NCI-H460 (cell line): ENCODE measurements at regions not wholly inside any gene's neighbourhood (a gene's known extent, or its start where the extent isn't known, plus 50 kb on each side); places are given as distances from the start of the nearest gene placed in this dataset.
A peak's percentile ranks its signal among the peaks of the same experiment; 100 is the strongest.

ENCODE experiments used
- DNase-seq: peaks from one replicate; pipeline ENCODE4 v3.0.0-alpha.2; 2016; ENCODE audit warnings: low read depth; ENCODE audit errors: extremely low read depth

GRCh38 chr5:166428264-166428803 is 1863.1 kb upstream of the WWC1 start:
- DNase-seq: no peak

- DNase-seq: no peak
Observed at GRCh38 chr5:166430491-166431319, 1860.7 kb upstream of the WWC1 start.

GRCh38 chr5:166431456-166431855 is 1860.0 kb upstream of the WWC1 start:
- no peak for DNase-seq

GRCh38 chr5:166433679-166434078 is 1857.8 kb upstream of the WWC1 start:
- no peak for DNase-seq

- no peak for DNase-seq
Observed at GRCh38 chr5:166436872-166437271, 1854.6 kb upstream of the WWC1 start.

GRCh38 chr5:166486348-166486747 is 1805.1 kb upstream of the WWC1 start:
- DNase-seq: no peak

GRCh38 chr5:166488560-166488959 is 1802.9 kb upstream of the WWC1 start:
- no peak for DNase-seq

GRCh38 chr5:166493040-166493439 is 1798.4 kb upstream of the WWC1 start:
- DNase-seq: no peak

- DNase-seq: no peak
Observed at GRCh38 chr5:166493612-166494011, 1797.8 kb upstream of the WWC1 start.

- no peak for DNase-seq
Observed at GRCh38 chr5:166497496-166498104, 1793.8 kb upstream of the WWC1 start.

GRCh38 chr5:166499447-166500240 is 1791.8 kb upstream of the WWC1 start:
- no peak for DNase-seq

GRCh38 chr5:166503506-166503905 is 1787.9 kb upstream of the WWC1 start:
- no peak for DNase-seq

- no peak for DNase-seq
Observed at GRCh38 chr5:166505067-166505466, 1786.4 kb upstream of the WWC1 start.

GRCh38 chr5:166505544-166505943 is 1785.9 kb upstream of the WWC1 start:
- DNase-seq: no peak

- no peak for DNase-seq
Observed at GRCh38 chr5:166507810-166508425, 1783.5 kb upstream of the WWC1 start.

GRCh38 chr5:166509085-166509484 is 1782.4 kb upstream of the WWC1 start:
- peak; percentile 24 for DNase-seq

GRCh38 chr5:166517976-166518375 is 1773.5 kb upstream of the WWC1 start:
- DNase-seq: no peak

- DNase-seq: no peak
Observed at GRCh38 chr5:166523206-166523605, 1768.2 kb upstream of the WWC1 start.

- no peak for DNase-seq
Observed at GRCh38 chr5:166529200-166529599, 1762.2 kb upstream of the WWC1 start.

- no peak for DNase-seq
Observed at GRCh38 chr5:166532456-166533220, 1758.8 kb upstream of the WWC1 start.
